ENCODE measurements at regions not wholly inside any gene's neighbourhood (a gene's known extent, or its start where the extent isn't known, plus 50 kb on each side); places are given as distances from the start of the nearest gene placed in this dataset.

DNA sequence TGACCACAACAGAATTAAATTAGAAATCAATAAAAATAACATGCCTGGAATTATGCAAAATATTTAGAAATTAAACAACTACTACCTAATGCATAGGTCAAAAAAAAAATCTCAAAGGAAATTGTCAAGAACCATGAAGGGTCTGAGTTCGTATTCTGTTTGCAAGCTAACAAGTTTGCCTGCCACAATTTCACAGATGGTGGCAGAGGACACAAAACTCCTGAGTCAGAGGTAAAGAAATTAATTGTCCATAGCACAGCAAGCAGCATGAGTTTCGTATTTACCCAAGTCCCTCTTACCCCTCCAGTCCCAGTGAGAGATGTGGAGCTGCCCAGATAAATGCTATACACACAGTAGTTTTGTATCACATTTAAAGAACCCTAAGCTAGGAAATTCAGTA, 675.9 kb downstream of the UQCRFS1 start:
- no peak for DNase-seq (ENCODE audit: low read depth)

DNA sequence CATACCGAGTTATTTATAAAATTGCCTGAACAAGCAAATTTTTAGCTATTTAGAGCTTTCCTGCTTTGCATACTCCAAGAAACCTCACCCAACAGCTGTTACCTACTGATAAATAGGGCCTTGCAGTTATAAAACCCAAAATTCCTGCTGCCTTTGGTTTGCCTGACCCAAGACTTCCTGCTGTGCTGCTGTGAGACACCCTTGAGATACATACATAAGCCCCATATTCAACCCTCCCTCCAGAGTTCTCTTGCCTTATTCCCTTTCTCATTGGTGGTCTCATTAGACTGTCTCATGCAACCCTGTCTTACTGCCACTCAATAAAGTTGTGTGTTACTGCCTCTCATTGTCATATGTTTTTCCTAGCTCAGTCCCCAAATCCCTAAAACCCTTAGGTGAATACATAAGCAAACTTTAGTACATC, 677.6 kb downstream of the UQCRFS1 start:
- DNase-seq (ENCODE audit: low read depth): no peak

DNA sequence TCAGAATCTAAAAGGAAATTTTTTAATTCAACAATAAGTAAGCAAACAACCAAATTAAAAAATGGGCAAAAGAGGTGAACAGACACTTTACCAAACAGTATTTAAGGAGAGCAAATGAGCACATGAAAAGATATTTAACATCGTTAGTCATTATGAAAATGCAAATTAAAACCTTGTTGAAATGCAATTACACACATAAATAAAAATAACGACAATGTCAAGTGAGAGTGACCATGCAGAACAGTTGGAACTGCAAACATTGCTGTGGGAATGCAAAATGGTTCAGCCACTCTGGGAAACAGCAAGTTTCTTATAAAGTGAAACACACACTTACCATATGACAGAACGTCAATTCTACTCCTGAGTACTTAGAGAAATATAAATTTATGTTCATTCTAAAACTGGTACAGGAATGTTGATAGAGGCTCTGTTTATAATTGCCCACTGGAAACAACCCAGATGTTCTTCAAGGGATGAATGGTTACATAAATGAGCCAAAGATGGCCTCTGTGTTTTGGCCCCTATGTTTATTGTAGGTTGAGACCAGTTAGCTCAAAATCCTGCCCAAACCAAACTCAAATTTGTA, 678.1 kb downstream of the UQCRFS1 start:
- no peak for DNase-seq (ENCODE audit: low read depth)

DNA sequence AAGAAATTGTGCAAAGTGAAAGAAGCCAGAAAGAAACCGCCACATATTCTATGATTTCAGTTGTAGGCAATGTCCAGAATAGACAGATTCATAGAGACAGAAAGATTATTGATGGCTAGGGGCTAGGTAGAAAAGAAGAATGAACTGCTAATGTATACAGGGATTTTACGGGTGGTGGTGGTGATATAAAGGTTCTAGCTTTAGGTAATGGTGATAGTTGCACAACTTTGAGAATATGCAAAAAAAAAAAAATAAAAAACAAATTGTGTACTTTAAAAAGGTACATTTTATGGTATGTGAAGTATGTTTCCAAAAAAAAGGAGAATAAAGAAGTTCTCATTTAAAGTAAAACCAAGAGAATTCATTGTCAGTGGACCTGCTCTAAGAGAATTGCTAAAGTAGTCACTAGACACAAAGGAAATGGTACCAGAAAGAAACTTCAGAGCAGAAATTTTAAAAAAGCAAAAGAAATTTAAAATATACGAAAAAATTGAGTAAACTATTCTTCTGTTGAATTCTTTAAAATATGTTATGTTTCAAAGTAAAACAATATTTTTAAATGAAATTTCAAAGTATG, 680.1 kb downstream of the UQCRFS1 start:
- no peak for DNase-seq (ENCODE audit: low read depth)

DNA sequence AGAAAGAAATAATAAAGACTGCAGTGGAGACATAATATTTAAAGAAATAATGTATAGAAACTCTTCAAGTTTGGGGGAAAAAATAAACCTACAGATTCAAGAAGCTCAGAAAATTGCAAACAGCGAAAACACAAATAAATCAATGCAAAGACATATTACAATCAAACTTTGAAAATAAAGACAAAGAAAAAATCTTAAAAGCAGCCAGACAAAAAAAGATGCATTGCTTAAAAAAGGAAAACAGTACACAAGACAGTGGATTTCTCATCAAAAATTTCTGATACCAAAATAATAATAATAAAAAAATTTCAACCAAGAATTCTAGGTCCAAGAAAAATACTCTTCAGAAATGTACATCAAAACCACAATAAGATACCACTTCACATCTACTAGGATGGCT, 681.0 kb downstream of the UQCRFS1 start:
- no peak for DNase-seq (ENCODE audit: low read depth)

DNA sequence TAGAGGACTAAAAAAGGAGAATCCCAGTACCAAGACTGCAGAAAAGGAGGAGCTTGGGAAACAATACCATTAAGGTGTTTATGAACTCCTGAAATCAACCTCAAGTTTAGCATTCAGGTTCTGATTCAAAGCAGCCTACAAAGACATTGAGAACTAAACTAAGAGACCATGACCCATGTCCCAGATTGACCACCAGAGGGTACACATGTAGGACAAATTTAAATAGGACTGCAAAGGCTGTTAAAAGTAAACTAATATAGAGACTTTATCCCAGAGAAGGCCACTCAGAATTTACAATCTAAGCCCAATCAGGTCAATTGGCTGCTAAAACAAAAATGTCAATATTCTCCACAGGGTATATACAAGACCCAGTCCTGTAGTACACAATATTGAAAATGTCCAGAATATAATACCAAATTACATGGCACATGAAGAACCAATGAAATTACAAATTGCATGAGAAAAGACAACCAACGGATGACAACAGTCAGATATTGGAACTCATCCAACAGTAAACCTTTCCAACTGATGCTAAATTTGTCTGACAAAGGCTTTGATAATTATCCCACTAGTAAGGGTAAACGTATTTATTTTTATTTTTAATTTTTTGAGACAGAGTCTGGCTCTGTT, 682.4 kb downstream of the UQCRFS1 start:
- DNase-seq (ENCODE audit: low read depth): no peak

DNA sequence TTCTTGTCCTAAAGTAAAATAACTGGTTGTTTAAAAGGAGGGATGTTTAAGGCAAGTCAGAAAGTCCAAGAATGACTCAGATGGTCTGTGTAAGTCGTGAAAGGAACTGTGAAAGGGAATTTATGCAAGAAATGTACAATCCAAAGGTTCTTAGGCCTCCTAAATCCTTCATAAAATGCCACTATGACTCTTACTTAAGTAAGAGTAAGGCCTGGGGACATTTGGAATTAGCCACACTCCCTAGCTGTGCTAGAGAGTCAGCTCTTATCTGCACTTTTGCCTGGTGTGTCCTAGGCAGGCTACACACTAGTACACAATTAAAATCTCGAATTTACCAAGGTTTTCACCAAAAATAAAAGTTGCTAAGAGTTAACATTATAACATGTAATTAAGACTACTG, 686.9 kb downstream of the UQCRFS1 start:
- DNase-seq (ENCODE audit: low read depth): no peak

DNA sequence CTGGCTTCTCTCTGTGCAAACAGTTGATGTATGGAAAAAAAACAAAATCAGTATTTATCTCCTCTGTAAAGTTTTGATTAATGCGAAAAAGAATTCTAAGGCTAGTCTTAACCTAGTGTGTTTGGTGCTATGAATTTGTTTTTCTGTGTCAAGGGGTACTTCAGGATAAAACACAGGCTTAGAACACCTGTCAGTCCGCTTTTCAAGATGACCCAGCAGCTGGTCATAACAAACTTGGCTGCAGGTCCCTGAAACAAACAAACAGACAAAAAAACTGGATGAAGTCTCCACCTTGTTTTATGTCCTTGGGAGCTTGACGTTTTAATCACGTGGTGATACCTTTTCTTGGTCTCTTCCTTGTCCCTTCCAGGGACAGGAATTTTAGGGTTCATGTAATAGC, 689.3 kb downstream of the UQCRFS1 start:
- no peak for DNase-seq (ENCODE audit: low read depth)

DNA sequence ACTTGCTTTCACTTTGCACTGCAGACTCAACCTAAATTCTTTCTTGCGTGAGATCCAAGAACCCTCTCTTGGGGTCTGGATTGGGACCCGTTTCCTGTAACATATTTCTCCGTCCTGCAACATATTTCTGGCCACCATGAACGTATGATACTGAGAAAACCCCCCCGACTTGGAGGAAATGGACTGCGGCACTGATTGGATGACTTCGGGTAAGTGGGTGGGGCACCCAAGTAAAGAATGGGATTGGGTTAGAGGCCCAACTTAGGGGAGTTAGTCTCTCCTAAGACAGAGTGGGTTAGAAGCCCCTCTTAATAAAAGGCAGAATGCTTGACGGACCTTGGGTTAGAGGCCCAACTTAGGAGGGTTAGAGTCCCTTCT, 690.4 kb downstream of the UQCRFS1 start:
- no peak for DNase-seq (ENCODE audit: low read depth)

DNA sequence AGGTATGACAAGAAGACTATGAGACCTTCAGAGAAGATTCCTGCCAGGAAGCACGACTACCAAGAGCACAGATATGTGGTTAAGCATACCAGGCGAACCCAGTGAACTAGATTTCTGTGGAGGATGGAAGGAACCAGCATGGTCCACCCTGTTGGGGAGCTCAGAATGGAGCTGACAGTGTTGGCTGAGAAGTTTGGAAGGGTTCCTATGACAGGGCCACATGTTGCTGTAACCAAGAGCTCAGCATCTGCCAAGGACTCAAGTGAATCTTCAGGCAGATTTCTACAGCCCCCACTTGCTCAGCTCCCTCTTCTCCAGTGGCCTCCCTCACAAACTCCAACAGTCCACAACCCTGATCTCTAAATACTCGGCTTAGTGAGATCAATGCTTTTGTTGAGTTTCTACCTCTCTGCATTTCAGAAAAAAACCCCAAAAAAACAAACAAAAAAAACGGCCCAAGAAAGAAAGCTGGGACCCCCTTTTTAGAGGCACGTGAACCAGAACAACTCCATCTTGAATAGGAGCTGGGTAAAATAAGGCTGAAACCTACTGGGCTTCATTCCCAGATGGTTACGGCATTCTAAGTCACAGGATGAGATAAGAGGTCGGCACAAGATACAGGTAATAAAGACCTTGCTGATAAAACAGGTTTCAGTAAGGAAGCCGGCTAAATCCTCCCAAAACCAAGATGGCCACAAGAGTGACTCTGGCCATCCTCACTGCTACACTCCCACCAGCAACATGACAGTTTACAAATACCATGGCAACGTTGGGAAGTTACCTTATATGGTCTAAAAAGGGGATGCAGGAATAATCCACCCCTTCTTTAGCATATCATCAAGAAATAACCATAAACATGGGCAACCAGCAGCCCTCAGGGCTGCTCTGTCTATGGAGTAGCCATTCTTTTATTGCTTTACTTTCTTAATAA, 691.1 kb downstream of the UQCRFS1 start:
- no peak for DNase-seq (ENCODE audit: low read depth)

DNA sequence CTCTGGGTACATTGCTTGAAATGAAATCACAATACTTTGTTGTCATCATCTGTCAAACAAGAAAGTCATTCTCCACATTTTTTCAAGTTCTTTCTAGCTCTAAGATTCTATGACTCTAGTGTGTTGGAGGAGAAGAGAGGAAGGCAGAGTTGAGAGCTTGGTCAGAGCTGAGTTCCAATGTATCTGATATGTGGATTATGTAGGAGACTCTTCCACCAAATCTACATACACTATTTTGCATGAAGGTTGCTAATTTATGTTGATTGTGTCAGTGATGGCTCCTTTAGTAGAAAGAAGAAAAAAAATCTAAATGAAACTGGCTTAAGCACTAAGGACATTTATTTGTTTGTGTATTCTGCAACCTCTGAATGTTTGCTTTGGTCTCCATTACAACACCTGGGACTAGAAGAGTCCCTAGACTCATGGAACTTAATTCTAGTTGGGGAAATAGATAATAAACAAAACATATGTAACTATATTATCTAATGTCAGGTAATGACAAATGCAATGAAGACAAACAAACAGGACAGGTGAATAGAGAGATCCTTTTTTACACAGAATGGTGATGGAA, 691.9 kb downstream of the UQCRFS1 start:
- no peak for DNase-seq (ENCODE audit: low read depth)

DNA sequence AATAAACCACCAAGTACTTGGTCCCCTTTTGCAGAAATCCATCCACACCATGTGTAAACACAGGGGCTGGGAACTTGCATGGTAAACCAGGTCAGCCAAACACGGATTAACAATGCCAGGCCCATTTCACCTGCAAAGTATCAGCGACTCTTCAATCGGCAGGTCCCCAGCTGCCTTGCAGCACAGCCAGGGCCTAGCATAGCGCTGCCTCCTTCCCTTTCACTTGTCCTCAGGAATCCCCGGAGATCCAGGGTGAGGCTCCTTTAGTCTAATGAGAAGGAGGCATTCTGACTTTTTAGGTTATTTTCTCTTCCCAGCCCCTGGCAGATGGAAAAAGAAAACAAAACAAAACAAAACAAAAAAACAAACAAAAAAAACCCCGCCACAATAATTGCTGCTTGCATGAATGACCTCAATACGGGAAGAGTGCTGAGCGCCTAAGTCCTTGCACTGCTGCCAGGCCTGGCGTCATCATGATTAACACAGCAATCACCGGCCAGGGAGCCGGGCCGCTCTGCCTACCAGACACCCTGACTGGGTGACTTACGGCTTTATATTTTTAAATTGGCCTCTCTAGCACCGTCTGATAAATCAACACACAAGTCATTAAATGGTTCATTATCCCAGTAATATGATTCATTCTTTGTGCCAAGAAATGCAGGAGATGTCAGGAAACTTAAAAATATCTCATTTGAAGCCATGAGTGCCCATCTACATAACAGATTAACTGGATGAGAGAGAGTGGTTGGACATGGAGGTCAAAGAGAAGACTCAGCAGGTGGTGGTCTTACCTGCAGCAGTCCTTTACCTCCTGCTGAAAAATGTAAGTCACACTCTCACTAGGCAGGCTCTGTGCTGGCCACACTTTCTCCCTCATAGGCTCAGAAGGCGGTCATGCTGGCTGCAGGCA, 692.7 kb downstream of the UQCRFS1 start:
- DNase-seq (ENCODE audit: low read depth): no peak

DNA sequence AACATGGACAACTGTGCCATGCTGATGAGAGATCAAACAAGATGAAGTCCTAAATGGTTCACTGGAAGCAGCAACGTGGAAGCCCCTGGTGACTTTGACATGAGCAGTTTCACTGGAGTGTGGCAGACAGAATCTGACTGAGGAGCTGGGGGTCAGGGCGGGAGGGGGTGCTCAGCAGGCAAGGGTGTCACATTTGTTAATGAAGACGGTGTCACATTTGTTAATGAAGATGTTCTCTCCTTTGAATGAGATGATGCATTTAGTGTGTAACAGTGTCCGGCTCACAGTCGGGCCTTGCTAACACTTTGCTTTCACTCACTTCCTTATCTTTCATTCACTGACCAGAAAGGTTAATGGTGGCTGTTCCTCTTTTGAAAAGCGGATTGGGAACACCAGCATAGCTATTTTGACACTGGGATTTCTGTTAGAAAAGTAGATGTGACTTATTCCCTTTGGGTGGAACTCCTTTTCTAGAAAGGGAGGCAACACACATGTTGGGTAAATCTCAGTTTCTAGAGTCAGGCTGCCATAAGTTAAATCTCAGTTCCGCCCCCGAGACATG, 693.7 kb downstream of the UQCRFS1 start:
- DNase-seq (ENCODE audit: low read depth): no peak

DNA sequence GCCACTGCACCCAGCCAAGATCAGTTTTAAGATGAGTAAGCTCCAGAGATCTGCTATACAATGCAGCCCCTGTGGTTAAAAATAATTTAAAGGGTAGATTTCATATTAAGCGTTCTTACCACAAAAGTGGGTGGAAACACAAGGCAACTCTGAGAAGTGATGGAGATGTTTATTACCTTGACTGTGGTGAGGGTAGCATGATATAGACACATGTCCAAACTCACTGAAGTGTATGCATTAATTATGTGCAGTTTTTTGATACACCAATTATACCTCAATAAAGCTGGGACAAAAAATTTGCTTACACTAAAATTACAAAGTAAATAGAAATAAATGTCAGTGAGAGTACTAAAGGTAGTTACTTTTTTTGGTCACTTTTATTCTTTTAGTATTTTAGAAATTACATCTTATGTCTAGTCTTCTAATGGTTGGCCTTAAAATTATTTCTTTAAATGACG, 696.5 kb downstream of the UQCRFS1 start:
- no peak for DNase-seq (ENCODE audit: low read depth)

DNA sequence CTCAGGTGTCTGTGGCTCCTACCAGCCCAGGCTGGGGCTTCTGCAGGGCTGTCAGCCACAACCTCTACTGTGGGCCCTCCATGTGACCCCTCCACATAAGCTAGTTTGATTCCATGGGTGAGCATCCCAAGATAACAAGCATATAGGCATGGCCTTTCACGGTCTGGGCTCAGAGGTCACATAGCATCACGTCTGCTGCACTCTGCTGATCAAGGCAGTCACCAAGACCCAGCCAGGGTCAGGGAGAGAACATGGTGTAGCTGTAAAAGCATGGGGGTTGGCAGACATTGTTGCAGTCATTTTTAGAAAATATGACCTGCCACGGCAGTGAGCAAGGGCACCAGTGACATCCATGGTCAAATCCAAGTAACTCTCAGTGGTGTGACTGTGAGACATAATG, 698.8 kb downstream of the UQCRFS1 start:
- DNase-seq (ENCODE audit: low read depth): no peak

DNA sequence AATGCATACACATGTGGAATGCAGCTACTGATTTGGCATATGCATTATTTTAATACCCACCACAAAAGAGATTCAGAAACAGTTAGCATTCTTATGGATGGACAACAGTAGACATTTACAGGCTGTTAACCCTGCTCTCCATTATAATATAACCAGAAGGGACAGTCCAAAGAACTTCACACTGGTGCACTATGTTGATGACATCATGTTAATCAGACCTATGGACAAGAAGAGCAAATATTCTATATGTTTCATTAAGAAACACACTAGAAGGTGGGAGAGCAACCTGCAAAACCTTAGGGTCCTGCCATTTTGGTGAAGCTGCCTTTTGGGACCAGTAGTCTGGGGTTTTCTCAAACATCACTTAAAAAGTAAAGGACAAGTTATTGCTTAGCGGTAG, 701.3 kb downstream of the UQCRFS1 start:
- DNase-seq (ENCODE audit: low read depth): no peak

DNA sequence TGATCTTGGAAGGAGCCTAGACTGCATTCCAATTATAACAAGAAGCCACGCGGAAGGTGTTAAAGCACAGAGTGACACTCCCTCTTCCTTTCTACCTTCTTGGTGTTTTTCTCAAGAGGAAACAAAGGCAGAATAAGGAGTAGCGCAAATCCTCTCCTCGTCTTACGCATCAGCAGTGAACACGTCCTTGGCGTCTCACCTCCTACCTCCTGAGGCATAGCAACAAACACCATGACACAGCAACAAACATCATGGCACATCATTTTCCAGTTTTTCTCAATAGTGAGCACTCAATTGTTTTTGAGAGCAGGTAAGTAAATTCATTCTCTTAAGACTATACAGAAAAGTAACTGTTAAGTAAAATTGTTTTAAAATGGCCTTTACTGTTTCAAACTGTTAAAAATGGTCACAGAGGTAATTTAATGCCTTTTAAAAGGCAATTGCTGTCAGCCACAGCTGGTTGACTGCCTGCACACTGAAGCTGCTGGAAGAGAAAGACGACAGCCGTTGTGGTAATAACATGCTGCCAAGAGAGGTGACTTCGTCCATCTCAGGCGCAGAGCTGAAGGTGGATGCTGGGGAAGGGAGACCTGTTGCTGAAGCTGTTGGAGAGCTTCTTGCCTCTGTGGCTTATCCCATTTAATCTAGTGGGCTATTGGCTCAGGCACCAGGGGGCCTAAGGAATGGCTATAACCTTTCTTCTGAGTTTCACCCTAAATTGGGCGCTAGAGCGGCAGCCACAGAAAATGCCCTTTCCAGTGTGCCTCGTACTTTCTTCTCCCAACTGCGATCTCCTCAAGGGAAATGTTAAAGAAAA, 703.7 kb downstream of the UQCRFS1 start:
- no peak for DNase-seq (ENCODE audit: low read depth)

DNA sequence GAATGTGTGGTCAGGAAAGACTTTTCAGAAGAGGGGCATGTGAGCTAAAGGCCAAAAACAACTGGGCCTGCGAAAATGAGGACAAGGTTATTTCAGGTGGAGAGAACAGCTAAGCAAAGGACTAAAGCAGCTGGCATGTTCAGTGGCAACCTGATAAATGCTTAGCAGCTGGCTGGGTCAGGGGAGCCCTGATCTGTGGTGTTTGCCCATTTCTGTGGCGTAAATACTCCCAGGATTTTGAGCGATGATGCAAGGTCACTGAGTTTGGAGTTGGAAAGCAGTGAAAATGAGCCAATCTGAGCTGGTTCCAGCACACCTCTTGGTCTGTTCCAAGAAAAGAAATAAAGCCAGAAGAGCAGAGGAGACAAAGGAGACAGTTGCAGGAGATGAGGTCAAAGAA, 704.3 kb downstream of the UQCRFS1 start:
- no peak for DNase-seq (ENCODE audit: low read depth)

DNA sequence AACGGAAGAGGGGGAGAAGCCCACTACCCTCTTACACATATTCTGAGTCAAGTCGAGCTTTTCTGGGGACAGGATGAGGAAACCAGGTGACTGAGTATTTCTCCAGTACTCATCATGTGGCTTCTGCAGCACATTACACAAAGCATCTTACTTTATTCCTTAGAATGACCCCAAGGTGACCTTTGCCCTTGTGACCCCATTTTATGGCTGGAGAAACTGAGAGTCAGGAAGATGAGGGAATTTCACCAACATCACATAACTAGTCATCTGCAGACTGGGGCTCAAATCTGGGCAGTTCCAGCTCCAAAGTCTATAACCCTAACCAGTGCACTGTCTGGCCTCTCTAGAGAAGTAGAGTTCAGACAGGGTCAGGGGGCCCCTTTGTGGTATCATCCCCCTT, 707.0 kb downstream of the UQCRFS1 start:
- no peak for DNase-seq (ENCODE audit: low read depth)

DNA sequence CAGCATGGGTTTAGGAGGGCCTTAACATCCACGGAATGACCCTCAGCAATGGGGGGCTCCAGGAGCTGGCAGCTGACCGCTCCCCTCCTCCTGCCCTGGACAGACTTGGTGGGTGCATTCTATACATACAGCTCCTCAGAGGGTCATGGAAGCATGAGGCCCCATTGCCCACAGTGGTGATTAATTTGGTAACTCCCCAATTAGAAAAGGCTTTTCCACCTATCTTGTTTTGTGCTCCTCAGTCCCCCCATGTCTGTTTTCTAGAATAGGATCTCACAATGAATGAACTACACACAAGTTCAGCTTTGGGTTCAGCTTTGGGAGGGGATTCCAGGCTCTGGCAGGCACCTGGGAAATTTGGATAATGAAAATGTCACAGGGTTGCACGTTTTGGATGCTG, 707.8 kb downstream of the UQCRFS1 start:
- DNase-seq (ENCODE audit: low read depth): no peak
